AML-193 (cell line): ENCODE measurements at regions not wholly inside any gene's neighbourhood (a gene's known extent, or its start where the extent isn't known, plus 50 kb on each side); places are given as distances from the start of the nearest gene placed in this dataset.

ENCODE experiments used
- DNase-seq, 2 experiments: peaks; one replicate each; lab custom pipeline; 2025; lab: John Stamatoyannopoulos, UW

DNA sequence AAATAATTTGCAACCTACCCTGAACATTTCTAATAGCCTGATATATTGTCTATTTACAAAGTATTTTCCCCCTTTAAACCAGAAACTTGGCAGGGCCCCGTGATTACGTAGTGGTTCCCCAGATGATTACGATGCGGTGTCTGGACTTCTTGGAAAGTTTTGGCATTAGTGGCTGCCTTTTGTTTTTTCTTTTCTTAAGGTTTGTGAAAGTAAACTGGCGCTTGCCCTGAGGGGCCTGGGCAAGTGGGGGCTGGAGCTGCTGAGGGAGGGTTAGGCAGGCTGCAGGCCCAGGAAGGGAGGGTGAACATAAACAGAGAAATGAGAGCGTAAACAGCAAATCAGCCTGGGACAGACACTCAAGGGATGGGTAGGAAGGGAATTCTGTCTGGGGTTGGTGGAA, 123.6 kb upstream of the MSX1 start:
- no peak for DNase-seq

DNA sequence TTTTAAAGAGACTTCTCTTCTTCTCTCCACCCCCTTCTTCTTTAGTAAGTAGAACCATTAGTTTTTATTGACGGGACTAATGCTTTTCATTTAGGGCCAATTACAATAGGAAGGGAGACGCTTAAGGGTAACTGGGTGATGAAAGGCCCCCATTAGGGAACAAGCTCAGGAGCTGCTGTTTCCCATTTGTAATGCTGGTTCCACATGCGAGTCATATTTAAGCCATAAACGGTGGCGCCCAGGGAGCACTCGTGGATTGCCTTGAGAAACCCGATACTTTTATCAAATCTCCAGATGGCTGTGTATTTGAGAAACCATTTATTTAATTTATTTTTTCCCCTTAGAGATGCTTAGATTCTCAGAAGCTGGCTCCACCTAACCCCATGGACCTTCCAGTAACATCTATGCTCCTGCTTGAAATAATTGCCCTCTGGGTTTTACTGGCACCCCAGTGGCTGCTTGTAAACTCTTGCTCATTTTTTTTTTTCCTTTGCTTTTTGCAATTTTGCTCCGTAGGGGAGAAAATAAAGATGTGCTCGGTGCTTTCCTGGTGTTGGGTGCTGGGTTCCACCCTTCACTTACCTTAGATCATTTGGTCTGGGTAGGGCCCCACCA, 124.2 kb upstream of the MSX1 start:
- no peak for DNase-seq

DNA sequence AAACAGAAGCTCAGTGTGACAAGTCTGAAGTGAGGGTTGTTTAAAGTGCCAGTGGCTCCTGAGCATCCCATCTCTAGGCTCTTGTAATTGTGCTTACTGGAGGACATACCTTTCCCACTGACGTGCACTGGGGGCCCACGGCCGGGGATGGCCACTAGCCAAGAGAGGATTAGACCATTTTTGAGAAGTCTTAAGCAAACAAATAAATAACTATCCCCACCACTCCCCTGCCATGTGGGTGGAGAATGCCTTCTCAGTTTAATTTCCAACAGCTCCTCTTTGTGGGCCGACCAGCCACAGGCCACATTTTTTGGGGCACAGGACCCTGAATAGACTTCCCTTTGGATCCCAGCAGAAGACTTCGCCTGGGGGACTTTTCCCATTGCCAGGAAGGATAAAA, 125.0 kb upstream of the MSX1 start:
- DNase-seq, result no peak

DNA sequence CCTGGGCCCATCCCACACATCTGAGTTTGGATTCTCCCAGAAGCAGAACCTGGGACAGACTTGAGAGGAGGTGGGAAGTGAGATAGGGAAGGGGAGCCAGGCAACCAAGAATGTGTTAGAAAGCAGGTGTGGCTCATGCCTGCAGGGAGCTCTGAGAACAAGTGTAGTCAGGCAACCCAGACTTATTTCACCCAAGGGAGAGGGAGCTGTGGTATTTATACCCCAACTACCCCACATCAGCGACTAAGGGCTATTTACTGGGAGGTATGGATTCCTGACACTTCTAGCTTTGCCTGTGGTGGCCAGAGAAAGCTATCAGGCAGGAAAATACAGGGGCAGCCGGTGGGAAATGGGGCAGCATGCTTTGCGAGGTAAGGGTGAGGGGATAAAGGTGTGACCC, 125.8 kb upstream of the MSX1 start:
- no peak for DNase-seq

DNA sequence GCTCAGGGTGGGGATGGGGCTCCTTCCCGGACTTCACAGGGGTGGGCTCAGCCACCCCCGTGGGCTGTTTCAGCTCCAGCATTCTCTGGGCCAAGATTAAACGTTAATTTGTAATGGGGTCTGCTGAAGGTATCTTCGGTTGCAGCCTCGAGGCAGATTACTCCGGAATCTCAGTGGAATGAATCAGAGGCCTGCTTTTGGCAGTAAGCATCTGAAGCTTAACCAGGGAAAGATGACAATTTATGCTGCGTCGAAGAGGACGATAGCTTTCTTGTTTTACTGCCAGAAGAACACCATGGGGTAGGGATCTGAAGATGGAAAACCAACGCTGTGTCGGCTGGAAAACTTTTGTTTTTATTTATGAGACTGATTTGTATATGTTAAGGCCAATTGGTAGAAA, 129.2 kb upstream of the MSX1 start:
- DNase-seq, result no peak

DNA sequence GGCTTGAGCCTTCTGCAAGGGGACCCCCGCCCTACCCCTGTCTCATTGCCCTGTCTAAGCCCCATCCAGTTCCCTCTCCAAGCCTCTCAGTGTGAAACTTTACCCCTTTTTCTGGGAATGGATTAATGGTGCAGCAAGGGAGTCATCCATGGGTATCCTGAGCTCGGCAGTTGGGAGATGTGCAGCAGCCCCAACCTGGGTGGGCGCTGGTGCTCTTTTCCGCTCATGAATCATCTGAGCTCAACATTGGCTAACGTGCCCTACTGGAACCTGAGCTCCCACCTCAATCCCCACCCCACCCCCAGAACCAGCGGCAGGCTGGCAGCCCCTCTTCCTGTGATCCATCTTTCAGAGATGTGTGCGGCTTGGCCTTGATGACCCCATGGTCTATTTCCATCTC, 130.3 kb upstream of the MSX1 start:
- DNase-seq, result no peak

DNA sequence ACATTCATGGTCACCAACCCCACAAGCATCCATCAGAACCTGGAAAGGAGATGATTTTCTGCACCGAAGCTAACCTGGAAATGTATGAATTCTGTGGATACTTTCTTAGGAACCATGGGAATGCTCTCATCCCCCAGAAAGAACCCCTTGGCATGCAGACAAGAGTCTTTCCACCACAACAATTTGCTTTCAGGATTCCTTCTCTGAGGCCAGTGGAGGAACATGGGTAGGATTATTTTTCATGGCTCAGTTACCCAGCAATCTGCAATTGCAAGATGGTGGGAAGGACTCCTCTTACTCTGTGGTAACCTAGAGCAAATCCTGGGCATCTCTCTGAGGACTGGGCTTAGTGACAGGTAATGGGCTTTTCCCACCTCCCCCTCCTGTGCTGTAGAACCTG, 131.9 kb upstream of the MSX1 start:
- DNase-seq, result no peak

DNA sequence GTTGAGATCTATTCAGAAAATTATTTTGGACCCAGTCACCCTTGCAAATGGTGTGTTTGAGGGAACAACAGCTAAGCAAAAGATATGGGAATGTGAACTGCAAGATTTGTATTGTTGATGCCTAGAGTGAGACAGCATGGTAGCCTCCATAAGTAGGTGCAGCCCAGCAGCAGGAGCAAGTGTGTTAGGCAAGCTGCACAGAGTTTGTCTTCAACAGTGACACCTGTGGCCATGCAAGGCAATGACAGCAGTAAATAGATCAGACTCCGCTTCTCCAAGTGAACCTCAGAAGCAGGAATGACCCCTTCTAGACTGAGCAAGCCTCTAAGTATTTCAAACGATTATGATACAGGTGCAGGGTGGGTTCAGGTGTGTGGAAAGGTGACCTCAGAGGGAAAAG, 133.4 kb upstream of the MSX1 start:
- DNase-seq, result peak in 1 of 2 experiments; percentile 1

DNA sequence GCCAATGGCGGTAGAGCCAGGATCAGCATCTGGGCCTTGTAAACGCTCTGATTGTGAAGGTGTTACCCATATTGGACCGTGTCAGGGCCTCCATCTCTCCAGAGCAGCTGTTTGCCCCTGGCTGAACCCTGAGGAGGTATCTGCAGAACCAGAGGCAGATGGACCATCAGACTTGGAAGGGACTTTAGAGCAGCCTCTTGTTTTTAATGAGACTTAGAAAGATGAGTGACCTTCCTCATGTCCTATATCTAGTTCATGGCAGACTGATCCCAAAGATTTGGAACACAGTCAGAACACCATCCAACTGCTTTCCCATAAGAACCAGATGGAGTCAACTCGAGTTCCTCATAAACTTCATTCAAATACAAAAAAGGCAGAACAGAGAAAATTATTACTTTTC, 135.1 kb upstream of the MSX1 start:
- no peak for DNase-seq

DNA sequence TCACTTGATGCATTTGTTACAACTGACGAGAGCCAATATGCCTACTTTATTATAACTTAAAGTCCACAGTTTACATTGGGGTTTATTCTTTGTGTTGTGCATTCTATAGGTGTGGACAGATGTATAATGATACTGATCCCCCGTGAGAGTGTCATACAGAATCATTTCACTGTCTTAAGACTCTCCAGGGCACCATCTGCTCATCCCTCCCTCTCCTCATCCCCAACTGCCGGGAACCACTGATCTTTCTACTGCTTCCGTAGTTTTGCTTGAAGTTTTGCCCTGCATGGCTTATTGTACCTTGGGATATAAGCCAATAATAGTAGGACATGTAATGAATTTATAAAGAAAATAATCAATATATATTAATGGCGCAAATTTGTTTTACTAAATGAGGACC, 137.8 kb upstream of the MSX1 start:
- no peak for DNase-seq

DNA sequence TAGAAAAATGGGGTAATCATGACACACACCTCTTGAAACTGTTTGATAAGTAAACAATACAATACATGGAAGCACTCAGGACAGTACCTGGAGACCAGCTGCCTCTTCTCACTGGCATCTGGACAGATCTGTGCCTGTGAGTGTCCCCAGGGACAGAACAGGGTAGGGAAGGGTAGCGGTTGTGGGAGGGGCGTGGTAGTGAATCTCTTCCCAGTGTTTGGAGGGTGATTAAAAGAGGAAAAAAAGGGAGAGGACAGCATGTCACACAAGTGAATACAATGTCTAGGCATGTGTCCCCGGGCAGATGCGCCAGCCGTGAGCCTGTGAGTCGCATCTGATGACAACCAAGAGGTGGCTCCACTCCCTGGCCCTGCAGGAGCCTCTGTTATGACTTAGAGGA, 138.8 kb upstream of the MSX1 start:
- no peak for DNase-seq

DNA sequence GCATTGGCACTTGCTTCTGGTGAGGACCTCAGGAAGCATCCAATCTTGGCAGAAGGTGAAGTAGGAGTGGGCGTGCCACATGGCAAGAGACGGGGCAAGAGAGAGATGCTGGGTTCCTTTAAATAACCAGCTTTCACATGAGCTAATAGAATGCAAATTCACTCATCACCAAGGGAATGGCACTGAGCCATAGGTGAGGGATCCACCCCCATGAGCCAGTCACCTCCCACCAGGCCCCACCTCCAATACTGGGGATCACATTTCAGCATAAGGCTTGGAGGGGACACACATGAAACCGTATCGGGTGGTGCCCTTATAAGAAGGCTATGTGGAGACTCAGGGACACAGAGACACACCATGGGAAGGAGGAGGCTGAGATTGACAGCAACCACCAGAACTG, 140.0 kb upstream of the MSX1 start:
- no peak for DNase-seq

DNA sequence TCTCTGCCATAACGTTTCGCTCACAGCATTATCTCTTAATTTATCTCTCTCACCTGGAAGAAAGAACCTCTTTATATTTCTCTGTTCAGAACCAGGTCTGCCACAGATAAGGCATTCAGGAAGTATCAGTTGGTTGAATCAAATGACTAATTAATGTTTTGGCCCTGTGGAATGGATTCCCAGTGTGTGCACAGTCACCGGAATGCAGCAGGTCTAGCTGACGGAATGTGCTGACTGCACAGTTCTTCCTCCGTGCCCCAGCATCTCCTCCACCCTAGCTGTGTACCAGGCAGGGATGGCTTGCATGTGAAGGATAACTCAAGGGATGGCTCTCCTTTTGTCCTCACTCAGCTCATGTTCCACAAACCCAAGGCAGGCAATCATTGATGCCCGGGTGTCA, 141.8 kb upstream of the MSX1 start:
- no peak for DNase-seq

DNA sequence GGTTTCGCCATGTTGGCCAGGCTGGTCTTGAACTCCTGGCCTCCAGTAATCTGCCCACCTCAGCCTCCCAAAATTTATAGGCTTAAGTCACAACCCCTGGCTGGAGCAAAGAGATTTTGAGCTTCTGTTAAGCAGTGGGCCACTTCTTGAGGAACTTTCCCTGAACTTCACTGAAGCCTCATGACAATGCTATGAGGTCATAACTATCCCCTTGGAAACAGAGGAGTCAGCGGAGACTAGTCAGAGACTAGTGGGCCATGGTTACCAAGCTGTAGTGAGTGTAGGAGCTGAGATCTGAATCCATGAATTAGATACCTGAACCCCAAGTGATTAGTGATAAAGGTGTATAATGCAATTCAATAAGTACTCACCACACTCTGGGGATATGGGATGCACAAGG, 145.1 kb upstream of the MSX1 start:
- DNase-seq, result no peak

DNA sequence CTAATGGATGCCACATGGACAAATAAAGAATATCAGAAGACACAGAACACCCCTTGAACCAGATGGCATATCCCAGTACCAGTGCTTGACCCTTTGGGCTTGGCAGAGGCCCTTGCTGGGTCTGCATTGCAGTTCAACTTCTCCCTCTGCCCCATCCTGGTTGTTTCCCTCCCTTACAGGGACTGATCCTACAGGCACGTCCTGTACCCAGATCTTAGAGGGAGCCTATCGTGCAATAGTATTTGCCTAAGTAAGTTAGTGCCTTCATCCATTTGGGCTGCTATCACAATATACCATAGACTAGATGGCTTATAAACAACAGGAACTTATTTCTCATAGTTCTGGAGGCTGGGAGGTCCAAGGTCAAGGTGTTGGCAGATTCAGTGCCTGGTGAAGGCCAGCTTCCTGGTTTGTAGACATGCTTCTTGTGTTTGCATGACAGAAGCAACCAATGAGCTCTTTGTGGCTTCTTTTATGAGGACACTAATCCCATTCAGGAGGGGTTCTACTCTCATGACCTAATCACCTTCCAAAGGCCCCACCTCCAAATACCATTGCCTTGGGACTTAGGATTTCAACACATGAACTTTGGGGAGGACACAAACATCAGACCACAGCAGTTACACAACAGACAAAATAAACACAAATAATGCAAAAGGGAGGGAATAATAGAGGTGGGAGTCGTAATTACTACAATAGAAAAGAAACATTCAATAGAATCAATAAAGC, 146.5 kb upstream of the MSX1 start:
- DNase-seq, result no peak

DNA sequence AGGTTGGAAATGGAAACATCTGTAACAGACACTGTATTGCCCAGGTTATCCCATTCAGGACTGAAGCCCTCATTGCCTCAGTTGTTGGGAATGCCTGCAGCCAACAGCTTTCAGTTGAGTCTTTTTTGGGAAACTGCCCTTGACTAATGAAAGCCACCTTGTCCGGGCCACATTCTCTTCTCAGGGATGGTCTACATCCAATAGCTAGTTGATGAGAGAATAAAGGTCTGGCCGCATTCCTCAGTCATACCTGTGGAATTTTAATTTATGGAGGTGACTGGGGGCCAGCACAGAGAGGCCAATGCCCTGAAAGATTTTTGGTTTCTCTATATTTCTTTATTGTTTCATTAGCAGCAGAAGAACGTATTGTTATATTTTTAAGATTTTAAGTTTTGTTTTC, 147.6 kb upstream of the MSX1 start:
- no peak for DNase-seq

DNA sequence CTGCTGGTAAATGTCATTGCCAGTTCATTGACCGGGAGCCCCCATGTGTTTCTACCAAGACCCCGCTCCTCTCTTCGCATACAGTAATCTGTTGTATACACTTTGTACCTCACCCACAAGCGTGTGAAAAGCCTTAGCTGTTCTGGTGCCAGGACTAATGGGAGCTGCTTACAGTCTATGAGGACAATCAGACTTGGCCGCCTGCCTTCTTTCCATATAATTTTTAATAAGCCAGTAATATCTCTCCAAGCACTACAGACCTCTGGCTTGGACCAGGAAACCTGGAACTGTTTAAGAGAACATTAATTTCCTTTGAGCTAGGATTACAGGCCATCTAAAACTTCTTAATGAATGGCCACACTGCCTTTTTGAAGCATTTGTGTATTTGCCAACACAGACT, 149.7 kb upstream of the MSX1 start:
- no peak for DNase-seq

DNA sequence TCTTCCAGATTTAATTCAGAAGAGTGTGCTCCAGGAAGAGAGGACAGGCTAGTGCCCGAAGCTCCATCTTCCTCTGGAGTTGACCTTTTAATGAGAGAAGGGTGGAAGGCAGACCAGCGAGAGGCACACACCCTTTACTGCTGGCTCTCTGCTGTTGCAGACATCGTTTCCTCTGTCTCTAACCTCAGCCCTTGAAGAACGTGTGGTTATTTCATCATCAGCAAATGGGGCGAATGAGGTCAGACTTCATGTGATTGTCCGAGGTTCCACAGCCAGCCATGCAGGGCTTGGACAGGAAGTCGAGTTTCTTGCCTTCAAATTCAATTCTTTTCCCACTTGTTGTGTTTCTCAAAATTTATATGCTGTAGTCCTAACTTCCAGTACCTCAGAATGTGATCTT, 155.2 kb upstream of the MSX1 start:
- peak; percentile 88 to 92 for DNase-seq

DNA sequence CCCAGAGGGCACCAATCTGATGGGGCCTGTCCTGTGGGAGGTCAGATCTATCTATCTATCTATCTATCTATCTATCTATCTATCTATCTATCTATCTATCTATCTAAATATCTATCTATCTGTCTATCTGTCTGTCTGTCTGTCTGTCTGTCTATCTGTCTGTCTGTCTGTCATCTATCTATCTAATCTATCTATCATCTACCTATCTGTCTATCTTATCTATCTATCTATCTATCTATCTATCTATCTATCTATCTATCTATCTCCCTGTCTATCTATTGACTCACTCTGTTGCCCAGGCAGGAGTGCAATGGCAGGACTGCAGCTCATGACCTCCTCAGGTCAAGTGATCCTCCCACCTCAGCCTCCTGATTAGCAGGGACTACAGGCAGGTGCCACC, 155.7 kb upstream of the STX18 start:
- no peak for DNase-seq

DNA sequence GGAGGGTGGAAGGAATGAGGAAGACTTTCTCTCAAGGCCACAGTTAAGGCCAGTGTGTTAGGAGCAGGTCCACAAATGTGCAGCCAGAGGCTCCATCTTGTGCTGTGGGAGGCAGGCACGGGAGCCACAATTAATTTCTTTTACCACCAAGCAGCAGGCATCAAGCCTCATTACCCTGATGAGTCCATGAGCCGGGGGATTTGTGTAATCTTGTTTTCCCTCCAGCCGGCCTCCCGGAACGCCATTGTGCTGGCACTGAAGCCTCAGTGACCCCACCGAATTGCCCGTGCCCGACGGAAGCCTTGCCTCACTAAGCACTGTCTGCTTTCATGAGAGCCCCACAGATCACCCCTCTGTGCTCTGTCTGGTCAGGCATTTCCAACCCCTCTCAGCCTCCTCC, 154.7 kb upstream of the STX18 start:
- no peak for DNase-seq

DNA sequence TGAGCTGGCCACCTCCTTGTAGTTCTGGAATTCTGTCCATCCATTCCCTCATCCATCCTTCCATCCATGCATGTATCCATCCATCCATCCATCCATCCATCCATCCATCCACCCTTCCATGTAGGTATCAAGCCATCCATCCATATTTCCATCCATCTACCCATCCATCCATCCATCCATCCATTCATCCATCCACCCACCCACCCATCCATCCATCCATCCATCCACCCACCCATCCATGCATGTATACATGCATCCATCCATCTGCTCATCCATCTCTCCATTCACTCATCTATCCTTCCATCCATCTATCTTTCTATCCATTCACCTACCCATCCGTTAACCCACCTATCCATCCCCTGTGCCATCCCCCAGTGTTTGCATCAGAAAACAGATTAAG, 153.6 kb upstream of the STX18 start:
- no peak for DNase-seq

DNA sequence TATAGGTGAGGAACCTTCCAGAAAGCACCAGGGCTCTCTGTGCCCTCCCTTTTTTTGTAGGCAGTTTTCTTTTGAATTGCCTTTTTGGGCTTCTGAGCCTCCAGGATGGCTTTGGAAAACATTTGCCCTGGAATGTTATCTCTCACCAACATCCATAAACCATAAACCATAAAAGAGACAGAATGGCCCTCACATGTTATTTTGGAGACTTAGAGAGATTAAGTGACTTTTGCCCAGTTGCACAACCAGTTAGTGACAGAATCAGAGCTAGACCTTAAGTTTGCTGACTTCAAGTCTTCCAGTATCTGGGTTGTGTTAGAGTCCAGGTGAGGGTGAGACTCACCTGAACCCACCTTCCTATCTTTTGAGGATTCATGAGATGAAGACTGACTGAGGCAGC, 153.0 kb upstream of the STX18 start:
- no peak for DNase-seq

DNA sequence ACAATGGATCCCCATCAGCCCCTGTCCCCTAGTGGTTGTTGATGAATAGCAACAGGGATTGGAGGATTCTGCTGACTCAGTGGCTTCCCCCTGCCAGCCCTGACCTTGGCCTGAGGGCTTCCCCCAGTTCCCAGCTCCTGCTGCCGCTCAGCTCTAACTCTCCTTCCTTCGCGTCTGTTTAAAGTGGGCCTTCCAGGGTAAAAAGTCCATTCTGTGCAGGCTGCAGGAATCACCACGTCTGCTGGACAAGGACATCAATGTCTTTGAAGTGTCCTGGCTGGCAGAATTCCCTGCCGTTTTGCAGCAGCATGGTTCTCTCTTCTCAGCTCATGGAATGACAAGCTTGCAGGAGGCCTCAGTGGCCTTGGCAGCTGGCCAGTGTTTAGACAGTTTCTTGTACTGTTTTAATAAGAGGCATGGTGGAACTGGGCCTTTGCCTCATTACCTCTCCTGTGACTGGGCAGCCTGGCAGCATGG, 152.5 kb upstream of the STX18 start:
- no peak for DNase-seq

DNA sequence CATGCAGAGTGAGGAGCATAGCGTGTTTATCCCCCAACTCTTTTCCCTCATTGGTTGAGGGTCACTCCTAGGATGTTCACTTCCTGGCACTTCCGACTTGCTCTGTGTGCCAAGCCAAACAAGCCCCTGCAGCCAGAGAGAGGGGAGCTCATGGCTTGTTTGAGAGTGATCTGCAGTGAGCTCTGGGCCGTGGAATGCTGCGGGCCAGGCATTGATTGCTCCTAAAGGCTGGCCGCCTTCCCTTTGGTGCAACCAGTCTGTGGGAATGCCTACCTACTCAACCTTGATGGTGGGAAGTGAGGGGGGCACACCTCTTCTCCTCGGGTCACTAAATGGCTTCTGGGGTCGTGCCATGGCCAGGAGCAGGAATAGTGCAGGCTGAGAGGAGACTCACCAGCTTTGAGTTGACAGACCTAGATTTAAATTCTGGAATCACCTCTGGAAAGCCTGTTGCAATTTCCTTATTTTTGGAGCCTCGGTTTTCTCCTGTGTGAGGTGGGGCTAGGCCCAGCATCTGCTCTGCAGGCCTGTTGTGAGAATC, 152.0 kb upstream of the STX18 start:
- no peak for DNase-seq
